Endothelial cell of umbilical vein (primary cell): ENCODE measurements at regions not wholly inside any gene's neighbourhood (a gene's known extent, or its start where the extent isn't known, plus 50 kb on each side); places are given as distances from the start of the nearest gene placed in this dataset.

ENCODE experiments used
- BruUV-seq: library from RNA; stranded (reverse); fragments of 400-500 nt; replicated peaks from 2 replicates; lab custom pipeline; 2021; lab: Mats Ljungman, UMichigan
- CTCF ChIA-PET: fragments of 300-600, 350-600 bp; sonication (Branson Sonifier 250); formaldehyde crosslinking; loops from one replicate; lab custom pipeline; 2021; ENCODE audit warnings: antibody characterized with exemption, inconsistent platforms; lab: Charles Lee
- POLR2A ChIA-PET: fragments of 300-600, 350-600 bp; sonication (Branson Sonifier 250); formaldehyde crosslinking; loops from one replicate; lab custom pipeline; 2021; ENCODE audit warnings: antibody characterized with exemption, inconsistent platforms; lab: Charles Lee
- DNase-seq: peaks from one replicate; pipeline ENCODE4 v3.0.0-alpha.2; 2011; ENCODE audit warnings: low read depth, low spot score
- FAIRE-seq: peaks from 2 replicates; lab custom pipeline; 2011; peaks lifted over from hg19 to GRCh38; lab: Jason Lieb, UNC
- H2AFZ ChIP-seq: 2 replicates; pipeline ENCODE4 v1.6.0; 2012; ENCODE audit warnings: low read depth, low read length, control low read depth, inconsistent platforms
- H3K27ac ChIP-seq: 2 replicates; pipeline ENCODE4 v1.5.1; 2011; ENCODE audit warnings: low read depth, mild to moderate bottlenecking, control low read depth, low read length, moderate library complexity; ENCODE audit not compliant: insufficient read depth
- H3K27me3 ChIP-seq, 2 experiments: 2 replicates each; pipeline versions ENCODE4 v1.6.0 to v1.6.1; 2011; ENCODE audit warnings: low read length in 2 of 2, mixed read lengths in 1 of 2; ENCODE audit not compliant: control insufficient read depth in 2 of 2, insufficient read depth in 2 of 2
- H3K36me3 ChIP-seq, 2 experiments: 2 replicates in 1 of 2; 3 replicates in 1 of 2; pipeline ENCODE4 v1.5.1; 2011; ENCODE audit warnings: low read length in 2 of 2, mild to moderate bottlenecking in 1 of 2, moderate library complexity in 1 of 2; ENCODE audit not compliant: control insufficient read depth in 2 of 2, insufficient read depth in 2 of 2; ENCODE audit errors: extremely low read depth in 1 of 2
- H3K4me1 ChIP-seq: 3 replicates; pipeline ENCODE4 v1.5.1; 2011; ENCODE audit warnings: mild to moderate bottlenecking, low read length; ENCODE audit not compliant: control insufficient read depth, insufficient read depth; ENCODE audit errors: extremely low read depth
- H3K4me2 ChIP-seq: 2 replicates; pipeline ENCODE4 v1.6.1; 2011; ENCODE audit warnings: low read length, control low read depth, mixed read lengths; ENCODE audit not compliant: insufficient read depth
- H3K4me3 ChIP-seq, 3 experiments: fragments of 200-600 bp in 1 of 3; sonication (generic), shearing (Covaris generic) in 1 of 3; replicated peaks in 1 of 3; 2 replicates each; pipeline ENCODE4 v1.5.1; 2011 to 2016; ENCODE audit warnings: control low read depth in 3 of 3, low read length in 3 of 3, mild to moderate bottlenecking in 2 of 3, inconsistent platforms in 1 of 3, low read depth in 1 of 3, moderate library complexity in 1 of 3; ENCODE audit not compliant: insufficient read depth in 1 of 3
- H3K79me2 ChIP-seq: 2 replicates; pipeline ENCODE4 v1.6.0; 2012; ENCODE audit warnings: low read length, inconsistent platforms; ENCODE audit not compliant: control insufficient read depth, insufficient read depth
- H3K9ac ChIP-seq: replicated peaks from 2 replicates; pipeline ENCODE3; 2011; ENCODE audit warnings: low read length, control low read depth; ENCODE audit not compliant: insufficient read depth; ENCODE audit errors: extremely low read depth
- H3K9me1 ChIP-seq: replicated peaks from 3 replicates; pipeline ENCODE4 v1.6.0; 2011; ENCODE audit warnings: mild to moderate bottlenecking, low read length; ENCODE audit not compliant: control insufficient read depth, insufficient read depth; ENCODE audit errors: extremely low read depth
- H3K9me3 ChIP-seq: replicated peaks from 2 replicates; pipeline ENCODE4 v1.5.1; 2012; ENCODE audit warnings: low read length, inconsistent platforms; ENCODE audit not compliant: control insufficient read depth, insufficient read depth
- H4K20me1 ChIP-seq: replicated peaks from 2 replicates; pipeline ENCODE3; 2011; ENCODE audit warnings: mild to moderate bottlenecking, low read length; ENCODE audit not compliant: control insufficient read depth, insufficient read depth; ENCODE audit errors: extremely low read depth
- EZH2 ChIP-seq: IDR thresholded peaks from 2 replicates; pipeline ENCODE4 v1.6.1; 2012; ENCODE audit warnings: borderline replicate concordance, low read depth, mild to moderate bottlenecking, moderate library complexity, low read length, inconsistent platforms; ENCODE audit not compliant: severe bottlenecking
- FOS ChIP-seq: IDR thresholded peaks from 2 replicates; pipeline ENCODE4 v1.6.1; 2011; ENCODE audit warnings: mild to moderate bottlenecking, low read length, moderate library complexity, borderline replicate concordance; ENCODE audit not compliant: insufficient read depth
- GATA2 ChIP-seq: IDR thresholded peaks from 2 replicates; pipeline ENCODE4 v1.7.0; 2011; ENCODE audit warnings: low read depth, mild to moderate bottlenecking, moderate library complexity, mixed read lengths, low read length; ENCODE audit not compliant: insufficient read length, insufficient read depth
- JUN ChIP-seq: IDR thresholded peaks from 2 replicates; pipeline ENCODE4 v1.6.1; 2011; ENCODE audit warnings: borderline replicate concordance, low read depth; ENCODE audit not compliant: insufficient read length, insufficient read depth
- MYC ChIP-seq: IDR thresholded peaks from one replicate; pipeline ENCODE4 v1.6.1; 2011; ENCODE audit warnings: mild to moderate bottlenecking, low read depth, low read length
- POLR2A ChIP-seq: IDR thresholded peaks from 2 replicates; pipeline ENCODE4 v1.6.1; 2012; ENCODE audit warnings: low read depth, mild to moderate bottlenecking, control low read depth, low read length
- POLR2AphosphoS5 ChIP-seq: IDR thresholded peaks from 2 replicates; pipeline ENCODE4 v1.6.1; 2012; ENCODE audit warnings: low read depth, mild to moderate bottlenecking, control low read depth, low read length, moderate library complexity; ENCODE audit not compliant: insufficient read depth
- dilution Hi-C: fragments of 300-500 bp; cut with MboI; formaldehyde crosslinking; loops from one replicate; pipeline ENCODE4 v1.15.0; 2019; ENCODE audit warnings: low sequenced_read_pairs; ENCODE audit not compliant: extremely low pct_ligation_motif_present
- intact Hi-C: fragments of 100-400 bp; cut with micrococcal nuclease; formaldehyde crosslinking; loops from one replicate; pipeline ENCODE4 v1.10.0; 2022
- TF ChIP-seq, protein P1 (sequence below), 2 donors: IDR thresholded peaks; 1 replicate in 1 of 2; 2 replicates in 1 of 2; pipeline ENCODE4 v1.5.1; 2011; ENCODE audit warnings: low read length in 2 of 2, mild to moderate bottlenecking in 2 of 2, moderate library complexity in 2 of 2, control low read depth in 1 of 2, inconsistent platforms in 1 of 2, low read depth in 1 of 2; ENCODE audit not compliant: insufficient read depth in 1 of 2; ENCODE audit errors: extremely low read depth in 1 of 2
- TF ChIP-seq, protein P2 (sequence below): IDR thresholded peaks from 2 replicates; pipeline ENCODE4 v1.6.1; 2011; ENCODE audit not compliant: insufficient read depth, insufficient read length

GRCh38 chr3:103075282-103075681 lies 640.5 kb downstream of the ZPLD1 start:
- no peaks in the 10 kb centered on the region for H3K4me1 ChIP-seq
- ChIA-PET POLR2A (no interaction called here), CTCF (no interaction called here)
- H2AFZ ChIP-seq: no peak overlapping the region
- no peaks in the 10 kb centered on the region for H3K9me3 ChIP-seq
- FAIRE-seq (no peak), DNase-seq (no peak)
- H3K27ac ChIP-seq: no peak overlapping the region
- H3K79me2 ChIP-seq: no peaks in the 10 kb centered on the region
- H3K4me2 ChIP-seq: no peak overlapping the region
- TF ChIP-seq GATA2 (no peak), EZH2 (no peak), POLR2AphosphoS5 (no peak)
- no peak overlapping the region for H3K9ac ChIP-seq
- H4K20me1 ChIP-seq: no peaks in the 10 kb centered on the region
- no TSS peak for BruUV-seq
- H3K4me3 ChIP-seq: no peak overlapping the region
- dilution Hi-C loops: no loop called here
- intact Hi-C loops: no loop called here
- no peaks in the 10 kb centered on the region for H3K36me3 ChIP-seq
- H3K27me3 ChIP-seq: no peaks in the 10 kb centered on the region
- H3K9me1 ChIP-seq: no peaks in the 10 kb centered on the region

- H4K20me1 ChIP-seq: no peaks in the 10 kb centered on the region
- no peak overlapping the region for H3K27ac ChIP-seq
- no peaks in the 10 kb centered on the region for H3K9me3 ChIP-seq
- H2AFZ ChIP-seq: no peak overlapping the region
- DNase-seq: no peak
- no peak overlapping the region for H3K4me2 ChIP-seq
- no peak for FAIRE-seq
- H3K4me1 ChIP-seq: no peaks in the 10 kb centered on the region
- ChIA-PET POLR2A (no interaction called here), CTCF (no interaction called here)
- no peaks in the 10 kb centered on the region for H3K27me3 ChIP-seq
- dilution Hi-C loops (no loop called here), intact Hi-C loops (no loop called here)
- H3K9ac ChIP-seq: no peak overlapping the region
- no peaks in the 10 kb centered on the region for H3K36me3 ChIP-seq
- H3K9me1 ChIP-seq: no peaks in the 10 kb centered on the region
- no peaks in the 10 kb centered on the region for H3K79me2 ChIP-seq
- no peak overlapping the region for H3K4me3 ChIP-seq
- no TSS peak for BruUV-seq
- TF ChIP-seq, protein P1, sequence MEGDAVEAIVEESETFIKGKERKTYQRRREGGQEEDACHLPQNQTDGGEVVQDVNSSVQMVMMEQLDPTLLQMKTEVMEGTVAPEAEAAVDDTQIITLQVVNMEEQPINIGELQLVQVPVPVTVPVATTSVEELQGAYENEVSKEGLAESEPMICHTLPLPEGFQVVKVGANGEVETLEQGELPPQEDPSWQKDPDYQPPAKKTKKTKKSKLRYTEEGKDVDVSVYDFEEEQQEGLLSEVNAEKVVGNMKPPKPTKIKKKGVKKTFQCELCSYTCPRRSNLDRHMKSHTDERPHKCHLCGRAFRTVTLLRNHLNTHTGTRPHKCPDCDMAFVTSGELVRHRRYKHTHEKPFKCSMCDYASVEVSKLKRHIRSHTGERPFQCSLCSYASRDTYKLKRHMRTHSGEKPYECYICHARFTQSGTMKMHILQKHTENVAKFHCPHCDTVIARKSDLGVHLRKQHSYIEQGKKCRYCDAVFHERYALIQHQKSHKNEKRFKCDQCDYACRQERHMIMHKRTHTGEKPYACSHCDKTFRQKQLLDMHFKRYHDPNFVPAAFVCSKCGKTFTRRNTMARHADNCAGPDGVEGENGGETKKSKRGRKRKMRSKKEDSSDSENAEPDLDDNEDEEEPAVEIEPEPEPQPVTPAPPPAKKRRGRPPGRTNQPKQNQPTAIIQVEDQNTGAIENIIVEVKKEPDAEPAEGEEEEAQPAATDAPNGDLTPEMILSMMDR (IDR thresholded peaks at IDR 0.05; ENCODE audit: extremely low read depth in 1 of 2, insufficient read depth in 1 of 2, low read depth in 1 of 2, low read length in 2 of 2): no peak
- TF ChIP-seq EZH2 (no peak), POLR2A (no peak), POLR2AphosphoS5 (no peak), MYC (no peak), GATA2 (no peak), FOS (no peak), JUN (no peak)
- TF ChIP-seq, protein P2, sequence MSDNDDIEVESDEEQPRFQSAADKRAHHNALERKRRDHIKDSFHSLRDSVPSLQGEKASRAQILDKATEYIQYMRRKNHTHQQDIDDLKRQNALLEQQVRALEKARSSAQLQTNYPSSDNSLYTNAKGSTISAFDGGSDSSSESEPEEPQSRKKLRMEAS: no peak
These were observed 643.1 kb downstream of the ZPLD1 start for GRCh38 chr3:103077910-103078309.
